GM13977 (cell line): ENCODE measurements at regions not wholly inside any gene's neighbourhood (a gene's known extent, or its start where the extent isn't known, plus 50 kb on each side); places are given as distances from the start of the nearest gene placed in this dataset.

ENCODE experiments used
- DNase-seq: peaks from one replicate; pipeline ENCODE4 v3.0.0; 2012; ENCODE audit warnings: low spot score
- CTCF ChIP-seq: IDR thresholded peaks from 2 replicates; pipeline ENCODE4 v1.5.1; 2012; ENCODE audit warnings: mild to moderate bottlenecking, control low read depth; ENCODE audit not compliant: insufficient read depth; ENCODE audit errors: extremely low read depth, missing control alignments
- in situ Hi-C: fragments of 300-500 bp; cut with MboI; formaldehyde crosslinking; loops from one replicate; pipeline ENCODE4 v1.12.0; 2022; ENCODE audit warnings: low sequenced_read_pairs, low pct_unique_long_range_greater_than_20kb, mixed read lengths, inconsistent platforms; ENCODE audit not compliant: unreplicated experiment

GRCh38 chrX:51825436-51825835 is 68.0 kb upstream of the MAGED1 start:
- no peak for DNase-seq
- in situ Hi-C loops, result no loop called here
- no peak for TF ChIP-seq CTCF

GRCh38 chrX:51834076-51834475 is 59.3 kb upstream of the MAGED1 start:
- in situ Hi-C loops, result no loop called here
- TF ChIP-seq CTCF, result no peak
- no peak for DNase-seq

GRCh38 chrX:51836823-51837222 is 56.6 kb upstream of the MAGED1 start:
- no peak for TF ChIP-seq CTCF
- in situ Hi-C loops, result no loop called here
- DNase-seq, result no peak

GRCh38 chrX:51837451-51837850 is 56.0 kb upstream of the MAGED1 start:
- in situ Hi-C loops, result no loop called here
- DNase-seq, result no peak
- TF ChIP-seq CTCF, result no peak

GRCh38 chrX:51837921-51838320 is 55.5 kb upstream of the MAGED1 start:
- no peak for TF ChIP-seq CTCF
- in situ Hi-C loops, result no loop called here
- no peak for DNase-seq
